Uterus (tissue), 2 donors: ENCODE measurements at regions not wholly inside any gene's neighbourhood (a gene's known extent, or its start where the extent isn't known, plus 50 kb on each side); places are given as distances from the start of the nearest gene placed in this dataset.

Source experiments
- CTCF ChIP-seq, 4 experiments: fragments of 200-600 bp in 2 of 4; fragments of 450-650 bp in 2 of 4; sonication (generic) in 2 of 4; IDR thresholded peaks; one replicate each; pipeline ENCODE4 v1.5.1; 2016 to 2019; ENCODE audit warnings: antibody characterized with exemption in 4 of 4, mild to moderate bottlenecking in 2 of 4, moderate library complexity in 1 of 4
- POLR2A ChIP-seq, 2 donors: fragments of 450-650 bp; IDR thresholded peaks; one replicate each; pipeline ENCODE4 v1.6.1; 2016; ENCODE audit warnings: antibody characterized with exemption in 2 of 2, mild to moderate bottlenecking in 1 of 2, moderate library complexity in 1 of 2

GRCh38 chr20:50423758-50424157 is 86.4 kb upstream of the PTPN1 start:
- no peak for TF ChIP-seq POLR2A (IDR thresholded peaks at IDR 0.05)
- TF ChIP-seq CTCF (IDR thresholded peaks at IDR 0.05): no peak
